Hematopoietic multipotent progenitor cell treated with erythropoietin and hydrocortisone succinate and interleukin-3 and kit ligand, for 8 days (in vitro differentiated cells): ENCODE measurements at regions not wholly inside any gene's neighbourhood (a gene's known extent, or its start where the extent isn't known, plus 50 kb on each side); places are given as distances from the start of the nearest gene placed in this dataset.
"Not testable (repeated sequence)": the region's sequence is repeated elsewhere in the genome, so short reads cannot be mapped to it uniquely, and the experiment has no call there.

Experiments used
- DNase-seq: peaks from one replicate; pipeline ENCODE4 v3.0.0-alpha.2; 2015

DNA sequence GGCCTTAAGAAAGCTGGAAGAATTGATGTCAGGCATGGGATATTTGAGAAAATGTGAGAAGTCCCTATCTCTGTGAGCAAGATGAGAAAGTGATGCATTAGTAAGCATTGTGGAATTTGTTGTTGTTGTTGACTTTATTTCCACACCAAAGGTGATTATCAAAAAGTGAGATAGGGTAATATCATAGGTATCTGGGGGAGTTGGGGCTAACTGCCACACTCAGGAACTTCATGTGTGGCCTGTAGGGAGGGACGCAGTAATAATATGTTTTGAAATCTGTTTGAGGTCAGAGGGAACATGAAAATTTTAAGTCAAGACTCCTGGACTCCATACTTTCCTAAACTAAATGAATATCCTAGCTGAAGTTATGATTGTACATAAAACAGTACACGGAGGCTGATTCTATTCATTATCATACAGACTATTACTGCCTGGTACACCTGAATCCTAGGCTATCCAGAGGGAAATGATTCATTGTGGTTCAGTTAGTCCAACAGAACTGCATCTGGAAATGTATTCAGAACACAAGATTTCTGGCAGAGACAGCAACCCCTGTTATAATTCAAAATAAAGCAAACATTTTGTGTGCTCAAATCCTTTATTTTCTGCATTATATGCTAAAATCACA lies 304.8 kb downstream of the CPS1 start:
- no peak for DNase-seq

DNA sequence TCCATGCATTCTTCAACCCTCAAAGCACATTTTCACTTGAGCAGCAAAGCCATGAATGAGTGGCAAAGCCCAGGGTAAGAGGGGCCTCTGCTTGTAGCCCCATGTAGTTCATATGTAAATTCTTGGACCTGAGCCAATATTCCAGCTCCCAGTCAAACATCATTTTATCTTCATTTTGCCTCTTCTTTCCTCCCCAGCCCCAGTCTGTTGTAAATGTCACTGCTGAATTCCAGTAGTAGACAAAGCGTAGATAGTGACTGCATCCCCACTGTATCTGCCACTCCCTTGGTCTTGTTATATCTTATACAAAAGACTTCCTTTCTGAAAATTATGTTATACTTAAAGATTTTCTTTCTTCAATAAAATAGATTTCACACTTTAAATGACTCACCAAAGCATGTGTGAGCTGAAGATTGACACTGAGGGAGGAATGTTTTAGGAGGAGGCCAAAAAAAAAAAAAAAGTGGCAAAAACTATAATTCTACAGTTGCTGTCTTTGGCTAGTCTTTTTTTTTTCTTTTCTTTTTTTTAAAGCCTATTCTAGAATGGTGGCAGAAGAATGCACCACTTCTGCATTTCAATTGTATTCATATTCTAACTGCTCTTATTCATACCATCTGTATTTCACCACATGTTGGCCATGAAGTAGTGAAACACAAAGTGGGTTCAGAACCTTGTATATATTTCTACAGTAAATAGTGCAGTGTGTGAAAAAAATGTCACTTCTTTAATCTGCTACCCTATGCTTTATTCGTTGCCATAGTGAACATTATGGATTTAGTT lies 306.1 kb downstream of the CPS1 start:
- no peak for DNase-seq

DNA sequence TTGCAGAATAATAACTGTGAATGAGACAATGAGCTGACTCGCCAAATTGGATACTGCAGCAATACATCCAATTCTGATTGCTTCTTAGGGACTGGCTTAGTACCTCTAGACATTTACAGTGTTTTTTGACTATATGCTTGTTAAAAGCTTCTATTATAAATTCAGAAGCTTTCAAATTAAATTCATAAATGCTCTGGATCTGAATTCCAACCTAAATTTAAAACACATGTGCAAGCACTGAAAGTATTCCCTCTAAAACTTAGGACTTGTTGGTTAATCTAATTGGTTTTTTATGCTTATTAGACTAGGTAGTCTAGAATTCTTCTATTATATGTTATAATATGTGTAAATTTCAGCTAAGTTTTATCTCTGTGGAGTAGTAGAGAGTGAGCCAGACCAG lies 306.9 kb downstream of the CPS1 start:
- DNase-seq, result no peak

DNA sequence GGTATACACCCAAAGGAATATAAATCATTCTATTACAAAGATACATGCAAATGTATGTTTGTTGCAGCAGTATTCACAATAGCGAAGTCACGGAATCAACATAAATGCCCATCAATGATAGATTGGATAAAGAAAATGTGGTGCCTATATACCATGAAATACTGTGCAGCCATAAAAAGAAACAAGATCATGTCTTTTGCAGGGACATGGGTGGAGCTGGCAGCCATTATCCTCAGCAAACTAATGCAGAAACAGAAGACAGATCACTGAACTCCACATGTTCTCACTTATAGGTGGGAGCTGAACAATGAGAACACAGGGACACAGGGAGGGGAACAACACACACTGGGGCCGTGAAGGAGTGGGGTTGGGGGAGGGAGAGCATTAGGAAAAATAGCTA lies 315.2 kb downstream of the CPS1 start:
- DNase-seq, result not testable (repeated sequence)

DNA sequence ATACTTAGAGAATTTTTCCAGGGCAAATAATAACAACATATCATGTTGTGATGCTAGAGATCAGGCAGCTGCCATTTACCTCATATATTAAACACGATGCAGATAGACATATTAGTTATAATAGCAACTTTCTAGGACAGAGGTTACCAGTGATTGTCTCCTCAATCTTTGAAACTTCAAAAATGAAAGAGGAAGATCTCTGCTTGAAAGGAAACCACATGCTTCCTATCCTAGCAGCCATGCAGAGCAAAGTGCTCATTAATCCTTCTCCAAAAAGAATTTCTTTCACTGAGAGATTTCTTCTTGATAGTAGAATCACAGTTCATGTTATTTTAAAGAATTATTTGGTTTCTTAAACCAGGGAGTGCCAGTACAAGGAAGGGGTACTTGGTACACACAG lies 317.2 kb downstream of the CPS1 start:
- DNase-seq, result no peak

DNA sequence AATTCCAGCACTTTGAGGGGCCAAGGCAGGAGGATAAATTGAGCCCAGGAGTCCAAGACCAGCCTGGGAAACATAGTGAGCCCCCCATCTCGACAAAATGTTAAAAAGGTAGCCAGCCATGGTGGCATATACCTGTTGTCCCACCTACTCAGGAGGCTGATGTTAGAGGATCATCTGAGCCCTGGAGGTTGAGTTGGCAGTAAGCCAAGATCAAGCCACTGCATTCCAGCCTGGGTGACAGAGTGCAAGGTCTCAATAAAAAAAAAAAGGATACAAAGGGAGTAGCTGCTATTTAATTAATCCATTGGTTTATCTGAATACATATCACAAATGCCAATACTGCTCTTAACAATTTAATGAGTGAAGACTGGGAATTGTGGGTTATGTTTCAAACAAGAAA lies 327.8 kb downstream of the CPS1 start:
- DNase-seq, result no peak

DNA sequence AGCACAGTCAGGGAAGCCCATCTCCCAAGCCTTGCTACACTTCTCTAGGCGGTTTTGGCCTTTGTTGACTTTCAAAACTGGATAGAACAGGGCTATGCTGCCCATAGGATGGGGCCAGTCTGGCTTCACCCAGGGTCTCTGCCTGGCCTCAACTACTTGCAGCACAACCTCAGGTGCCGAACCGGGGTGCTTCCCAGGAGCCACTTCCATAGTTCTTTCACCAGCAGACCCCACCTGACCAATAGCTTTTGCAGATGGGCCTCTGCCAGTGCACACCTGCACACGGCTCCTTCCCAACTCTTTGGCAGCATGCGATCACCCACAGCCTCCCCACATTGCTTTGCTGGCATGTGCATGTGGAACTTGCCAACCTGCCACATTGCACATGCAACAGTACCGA lies 331.6 kb downstream of the CPS1 start:
- DNase-seq, result no peak

DNA sequence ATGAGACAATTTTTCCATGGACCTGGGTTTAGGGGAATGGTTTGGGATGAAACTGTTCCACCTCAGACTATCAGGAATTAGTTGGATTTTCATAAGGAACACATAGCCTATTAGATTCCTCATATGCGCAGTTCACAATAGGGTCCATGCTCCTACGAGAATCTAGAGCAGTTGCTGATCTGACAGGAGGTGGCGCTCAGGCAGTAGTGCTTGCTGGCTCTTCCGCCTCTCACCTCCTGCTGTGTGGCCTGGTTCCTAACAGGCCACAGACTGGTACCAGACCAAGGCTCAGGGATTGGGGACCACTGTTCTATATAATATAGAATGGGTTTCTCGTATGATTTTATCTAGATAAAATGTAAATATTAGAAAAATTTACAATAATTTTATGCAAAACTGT lies 338.7 kb downstream of the CPS1 start:
- no peak for DNase-seq

DNA sequence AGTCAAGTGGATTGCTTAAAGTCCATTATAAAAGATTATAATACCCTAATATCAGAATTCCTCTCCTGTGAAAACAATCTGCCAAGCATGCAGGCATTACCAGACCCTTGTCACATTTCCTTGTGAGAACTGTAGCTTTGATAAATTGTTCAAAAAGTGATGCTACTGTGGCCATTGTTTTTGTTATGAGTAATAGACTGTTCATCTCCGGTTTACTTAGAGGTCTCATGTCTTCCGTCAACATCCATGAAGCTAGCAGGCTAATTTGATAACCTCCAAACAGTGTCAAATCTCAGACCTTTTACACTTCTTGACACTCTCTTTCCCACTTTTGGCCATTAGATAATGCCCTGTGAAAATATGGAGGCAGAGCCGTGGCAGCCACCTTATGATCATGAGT lies 342.7 kb downstream of the CPS1 start:
- DNase-seq, result no peak

DNA sequence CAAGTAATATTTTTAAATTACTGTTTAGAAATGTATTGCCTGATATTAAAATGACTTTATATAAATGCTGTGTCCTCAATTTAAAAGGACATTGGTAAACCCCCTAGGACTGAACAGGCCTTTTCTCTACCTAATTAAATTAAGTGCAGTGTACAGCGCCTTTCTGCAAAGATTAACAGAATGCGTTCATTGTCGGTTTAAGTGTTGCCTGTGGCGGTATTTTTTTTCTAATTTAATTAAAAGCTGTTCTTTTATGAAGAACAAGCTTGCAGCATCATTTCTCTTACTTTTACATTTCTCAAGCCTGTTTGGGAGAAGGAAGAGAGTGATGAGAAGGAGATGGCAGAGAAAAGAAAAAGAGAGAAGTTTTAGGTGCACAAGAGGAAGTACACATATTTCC lies 344.9 kb downstream of the CPS1 start:
- no peak for DNase-seq

DNA sequence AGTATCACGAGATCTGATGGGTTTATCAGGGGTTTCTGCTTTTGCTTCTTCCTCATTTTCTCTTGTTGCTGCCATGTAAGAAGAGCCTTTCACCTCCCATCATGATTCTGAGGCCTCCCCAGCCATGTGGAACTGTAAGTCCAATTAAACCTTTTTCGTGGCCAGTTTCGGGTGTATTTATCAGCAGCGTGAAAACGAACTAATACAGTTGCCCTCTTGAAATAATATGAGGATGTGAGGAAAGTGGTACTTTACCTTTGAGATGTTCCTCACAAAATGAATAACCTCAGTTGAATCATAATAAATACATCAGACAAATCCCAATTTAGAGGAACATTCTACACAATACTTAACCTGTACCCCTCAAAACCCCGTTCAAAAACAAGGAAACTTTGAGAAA lies 356.4 kb downstream of the CPS1 start:
- no peak for DNase-seq

DNA sequence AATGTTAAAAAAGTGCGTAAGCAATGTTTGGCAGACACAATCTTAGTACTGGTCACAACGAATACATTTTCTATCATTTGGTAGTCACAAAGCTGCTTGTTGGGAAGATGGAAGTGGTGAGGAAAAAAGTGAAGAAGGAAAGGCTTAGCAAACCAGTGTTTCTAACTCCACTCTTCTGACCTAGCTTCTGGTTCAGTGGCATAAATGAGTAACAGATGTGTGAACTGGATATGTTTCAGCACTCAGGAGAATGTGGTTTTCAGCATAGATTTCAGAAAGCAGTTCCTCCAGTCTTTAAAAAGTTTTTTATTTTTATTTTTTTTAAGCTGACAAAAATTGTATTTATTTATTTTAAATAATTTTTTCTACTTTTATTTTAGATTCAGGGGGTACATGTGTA lies 357.1 kb downstream of the CPS1 start:
- DNase-seq, result no peak

DNA sequence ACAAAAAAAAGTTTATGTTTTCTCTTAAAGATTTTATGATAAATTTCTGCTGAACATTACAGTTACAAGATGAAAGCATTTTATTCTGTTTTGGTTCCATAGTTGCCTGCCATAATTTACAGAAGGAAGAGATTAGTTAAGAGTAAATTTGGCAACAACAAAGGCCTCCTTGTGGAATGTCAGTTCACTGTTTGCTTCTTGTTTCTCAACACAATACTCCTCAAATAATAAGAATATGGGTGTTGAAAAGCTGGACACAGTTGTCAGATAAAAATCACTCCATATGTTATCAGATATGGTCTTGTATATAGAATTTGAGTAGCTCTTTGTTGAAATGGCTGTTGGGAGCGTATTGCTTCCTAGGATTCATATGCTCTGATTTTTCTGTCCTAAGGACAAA lies 359.5 kb downstream of the CPS1 start:
- DNase-seq, result no peak

DNA sequence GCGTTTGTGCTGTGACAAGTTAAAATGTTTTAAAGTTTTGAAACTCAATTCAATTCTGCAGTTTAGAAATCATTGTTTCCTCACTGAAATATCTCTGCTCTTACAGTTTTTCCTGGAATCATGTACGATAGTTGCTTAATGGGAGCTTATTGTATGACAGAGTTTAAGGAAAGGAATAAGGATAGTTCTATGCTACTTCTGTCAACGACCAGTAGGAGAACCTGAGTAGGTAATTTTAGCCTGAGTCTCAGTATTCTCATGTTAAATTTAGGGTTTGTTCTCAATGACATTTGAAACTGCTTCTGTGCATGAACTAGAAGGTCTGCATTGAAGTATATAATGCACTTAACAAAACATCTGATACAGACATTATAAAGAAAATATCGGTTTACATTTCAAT lies 361.1 kb downstream of the CPS1 start:
- no peak for DNase-seq

DNA sequence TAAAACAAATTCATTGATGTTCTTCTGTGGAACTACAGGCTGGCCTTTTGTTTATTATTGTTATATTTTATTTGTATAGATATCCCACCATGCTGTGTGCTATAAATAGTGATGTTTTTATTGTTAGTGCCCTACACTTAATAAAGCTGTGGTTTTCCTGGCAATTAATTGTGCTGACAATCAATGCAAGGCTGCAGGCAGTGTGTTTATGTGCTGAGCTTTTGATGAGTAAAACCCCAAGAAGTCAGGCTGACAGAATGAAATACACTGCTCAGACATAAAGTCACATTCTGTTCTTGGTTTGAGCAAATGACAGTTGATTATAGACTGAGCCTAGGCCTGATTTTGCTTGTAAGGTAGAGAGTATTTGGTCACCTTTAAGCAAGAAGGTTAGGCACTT lies 362.7 kb downstream of the CPS1 start:
- DNase-seq, result no peak

DNA sequence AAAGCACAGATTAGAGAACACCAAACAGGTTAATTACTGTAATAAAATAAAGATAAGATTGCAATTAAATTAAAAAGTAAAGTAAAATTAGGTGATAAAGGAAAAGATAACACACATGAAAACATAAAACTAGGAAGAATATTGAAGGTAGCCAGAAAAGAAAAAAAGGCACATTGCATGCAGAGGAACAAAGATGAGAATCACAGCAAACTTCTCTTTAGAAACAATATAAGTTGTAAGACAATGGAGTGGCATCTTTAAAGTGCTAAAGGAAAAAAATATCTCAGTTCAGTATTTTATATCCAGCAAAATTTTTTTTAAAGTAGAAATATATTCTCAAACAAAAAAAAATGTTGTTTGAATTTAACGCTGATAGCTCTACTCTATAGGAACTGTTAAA lies 366.0 kb downstream of the CPS1 start:
- DNase-seq, result no peak

DNA sequence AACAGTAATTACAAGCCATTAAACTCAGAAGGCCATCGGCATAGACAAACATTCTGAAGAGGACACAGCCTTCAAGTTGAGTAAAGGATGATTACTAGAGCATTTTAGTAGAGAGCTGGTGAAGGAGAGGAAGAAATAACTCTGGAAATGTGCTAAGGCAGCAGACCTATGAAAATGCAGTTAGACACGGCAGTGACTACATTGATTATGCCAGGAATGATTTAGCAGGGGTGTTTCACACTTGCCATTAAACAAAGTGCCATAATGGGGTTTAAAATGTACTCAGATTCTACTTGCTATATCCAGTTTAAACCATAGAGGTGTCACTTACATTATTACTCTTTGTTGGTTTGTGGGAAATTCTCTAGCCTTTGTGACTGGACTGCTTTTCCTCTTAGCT lies 372.3 kb downstream of the CPS1 start:
- DNase-seq, result no peak

DNA sequence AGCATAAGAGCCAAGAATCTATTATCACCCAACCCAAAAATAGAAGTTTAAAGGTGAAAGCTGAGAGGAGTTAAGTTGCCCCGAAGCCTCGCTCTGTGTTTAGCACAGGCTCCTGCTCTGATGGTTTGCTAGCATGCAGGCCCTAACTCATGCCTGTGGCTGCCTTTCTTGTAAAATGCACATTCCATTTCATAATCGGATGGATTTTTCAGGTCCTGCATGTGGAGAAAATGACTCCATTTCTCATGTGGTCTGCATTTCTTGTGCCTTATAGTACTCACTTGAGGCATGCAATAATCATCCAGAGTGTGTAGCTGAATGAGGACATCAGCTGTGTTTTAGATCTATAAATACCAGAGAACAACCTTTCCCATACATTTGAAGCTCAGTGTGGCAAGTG lies 381.8 kb downstream of the CPS1 start:
- DNase-seq, result no peak

DNA sequence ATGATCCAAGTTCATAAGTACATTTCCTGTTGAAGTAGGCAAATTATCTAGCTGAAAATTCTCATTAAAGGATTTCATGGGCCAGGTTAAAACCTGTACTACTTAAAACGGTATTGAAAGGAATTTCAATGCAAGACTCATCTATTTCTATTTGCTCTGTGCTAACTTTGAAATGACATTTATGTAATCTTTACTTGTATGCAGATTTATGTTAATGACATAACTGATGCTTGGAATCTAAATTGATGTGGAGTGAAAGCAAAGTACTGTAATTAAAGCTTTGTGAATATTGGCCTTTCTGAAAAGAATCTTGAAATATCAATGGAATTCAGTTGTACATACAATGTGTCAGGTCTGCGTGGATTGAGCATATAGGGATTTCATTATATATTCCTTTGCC lies 390.0 kb downstream of the CPS1 start:
- no peak for DNase-seq

DNA sequence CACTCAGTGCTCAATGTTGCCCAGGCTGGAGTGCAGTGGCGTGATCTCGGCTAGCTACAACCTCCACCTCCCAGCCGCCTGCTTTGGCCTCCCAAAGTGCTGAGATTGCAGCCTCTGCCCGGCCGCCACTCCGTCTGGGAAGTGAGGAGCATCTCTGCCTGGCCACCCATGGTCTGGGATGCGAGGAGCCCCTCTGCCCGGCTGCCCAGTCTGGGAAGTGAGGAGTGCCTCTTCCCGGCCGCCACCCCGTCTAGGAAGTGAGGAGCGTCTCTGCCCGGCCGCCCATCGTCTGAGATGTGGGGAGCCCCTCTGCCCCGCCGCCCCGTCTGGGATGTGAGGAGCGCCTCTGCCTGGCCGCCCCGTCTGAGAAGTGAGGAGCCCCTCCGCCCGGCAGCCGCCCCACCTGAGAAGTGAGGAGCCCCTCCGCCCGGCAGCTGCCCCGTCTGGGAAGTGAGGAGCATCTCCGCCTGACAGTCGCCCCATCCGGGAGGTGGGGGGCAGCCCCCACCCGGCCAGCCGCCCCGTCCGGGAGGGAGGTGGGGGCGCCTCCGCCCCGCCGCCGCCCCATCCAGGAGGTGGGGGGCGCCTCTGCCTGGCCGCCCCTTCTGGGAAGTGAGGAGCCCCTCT lies 394.1 kb downstream of the CPS1 start:
- DNase-seq, result not testable (repeated sequence)

DNA sequence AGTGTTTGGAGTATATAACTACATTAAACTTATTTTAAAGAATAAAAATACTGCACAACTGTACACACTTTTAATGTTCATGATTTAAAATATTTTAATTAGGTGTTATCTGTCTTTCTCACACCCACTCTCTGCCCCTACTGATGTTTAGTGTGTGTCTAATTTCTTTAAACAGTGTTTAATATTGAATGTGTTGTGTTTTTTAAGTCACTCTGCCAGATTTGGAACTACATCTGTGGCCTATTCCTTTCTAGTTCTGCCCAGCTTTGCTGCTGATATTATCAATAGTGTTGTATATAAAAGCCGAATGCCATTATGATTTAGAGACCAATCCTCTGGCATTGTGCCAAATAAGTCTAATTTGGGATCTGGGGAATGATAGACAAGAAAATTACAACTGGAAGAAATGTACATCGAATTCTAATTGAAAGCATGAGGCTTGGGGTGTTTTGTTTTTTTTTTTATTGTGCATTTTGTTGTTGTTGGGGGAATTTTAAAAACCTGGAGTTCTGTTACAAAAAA lies 398.0 kb downstream of the CPS1 start:
- DNase-seq, result no peak

DNA sequence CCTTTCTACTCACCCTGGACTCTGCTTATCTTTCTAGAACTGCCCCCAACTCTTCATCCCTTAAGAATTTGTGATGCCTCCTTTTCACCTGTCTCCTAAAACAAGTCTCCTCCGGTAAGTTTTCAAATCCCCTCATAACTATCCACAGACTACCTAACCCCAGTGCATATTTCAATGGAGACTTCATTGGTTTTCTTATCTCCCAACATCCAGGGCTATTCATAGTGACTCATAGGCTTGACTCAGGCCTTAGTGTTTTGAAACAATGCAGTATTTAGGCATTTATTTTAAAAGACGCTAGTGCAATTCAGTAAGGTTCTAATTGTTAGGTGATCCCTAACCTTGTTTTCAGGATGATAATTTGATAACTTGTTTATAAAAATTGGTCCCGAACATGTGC lies 399.2 kb downstream of the CPS1 start:
- DNase-seq, result no peak

DNA sequence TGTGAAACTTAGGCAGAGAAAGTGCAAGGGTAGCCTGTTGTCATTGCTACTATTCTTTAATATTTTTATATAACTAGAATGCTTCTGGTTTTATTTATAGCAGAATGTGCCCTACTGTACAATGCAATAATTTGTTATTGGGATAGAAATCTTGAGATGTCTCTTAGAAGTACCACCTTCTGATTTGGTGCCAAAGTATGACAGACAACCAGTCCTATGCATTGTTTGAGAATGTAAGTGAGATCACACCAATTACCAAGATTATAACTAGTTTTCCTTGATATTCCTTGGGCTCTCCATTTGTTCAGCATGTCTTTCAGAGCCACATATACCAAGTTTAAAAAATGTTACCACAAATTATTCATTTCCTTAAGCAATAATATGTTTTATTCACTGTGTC lies 399.7 kb downstream of the CPS1 start:
- DNase-seq, result no peak

DNA sequence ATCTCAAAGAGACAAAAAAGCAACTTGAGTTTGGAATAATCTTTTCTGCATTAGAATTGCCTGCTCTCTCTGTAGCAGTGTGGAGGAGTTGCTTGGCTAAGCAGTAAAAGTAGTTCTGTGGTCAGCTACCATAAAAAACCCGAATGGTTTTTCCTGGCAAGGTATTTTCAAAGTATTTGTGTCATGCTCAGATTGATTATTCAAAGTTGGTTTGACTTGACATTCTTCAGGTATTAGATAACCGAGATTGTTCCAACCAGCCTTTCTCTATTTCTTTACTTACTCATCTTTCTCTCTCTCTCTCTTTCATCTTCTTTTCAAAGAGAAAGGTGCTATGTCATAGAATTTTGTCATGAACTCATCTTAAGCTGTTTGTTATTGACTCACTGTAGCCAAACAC lies 404.9 kb downstream of the CPS1 start:
- no peak for DNase-seq
